Nephron progenitor cell (in vitro differentiated cells): ENCODE measurements at regions not wholly inside any gene's neighbourhood (a gene's known extent, or its start where the extent isn't known, plus 50 kb on each side); places are given as distances from the start of the nearest gene placed in this dataset.
A peak's percentile ranks its signal among the peaks of the same experiment; 100 is the strongest.

Experiments
- DNase-seq: peaks from one replicate; pipeline ENCODE4 v3.0.0; 2021
- H3K27ac Mint-ChIP-seq: 2 replicates; pipeline ENCODE4 v1.8.0; 2021; ENCODE audit warnings: mild to moderate bottlenecking, moderate library complexity, mixed read lengths
- H3K27me3 Mint-ChIP-seq: 2 replicates; pipeline ENCODE4 v1.8.0; 2021; ENCODE audit warnings: mild to moderate bottlenecking, low read depth, mixed read lengths; ENCODE audit not compliant: poor library complexity
- H3K36me3 Mint-ChIP-seq: 2 replicates; pipeline ENCODE4 v1.8.0; 2021; ENCODE audit warnings: low read depth, mixed read lengths
- H3K4me1 Mint-ChIP-seq: 2 replicates; pipeline ENCODE4 v1.8.0; 2021; ENCODE audit warnings: mixed read lengths
- H3K4me3 Mint-ChIP-seq: 2 replicates; pipeline ENCODE4 v1.8.0; 2021; ENCODE audit warnings: mild to moderate bottlenecking, moderate library complexity, mixed read lengths
- H3K9me3 Mint-ChIP-seq: 2 replicates; pipeline ENCODE4 v1.8.0; 2021; ENCODE audit warnings: mild to moderate bottlenecking, moderate library complexity, mixed read lengths
- TF ChIP-seq, protein P1 (sequence below): fragments of 200-600 bp; sonication (generic); IDR thresholded peaks from 2 replicates; pipeline ENCODE4 v1.5.0; 2021; ENCODE audit warnings: antibody characterized with exemption

DNA sequence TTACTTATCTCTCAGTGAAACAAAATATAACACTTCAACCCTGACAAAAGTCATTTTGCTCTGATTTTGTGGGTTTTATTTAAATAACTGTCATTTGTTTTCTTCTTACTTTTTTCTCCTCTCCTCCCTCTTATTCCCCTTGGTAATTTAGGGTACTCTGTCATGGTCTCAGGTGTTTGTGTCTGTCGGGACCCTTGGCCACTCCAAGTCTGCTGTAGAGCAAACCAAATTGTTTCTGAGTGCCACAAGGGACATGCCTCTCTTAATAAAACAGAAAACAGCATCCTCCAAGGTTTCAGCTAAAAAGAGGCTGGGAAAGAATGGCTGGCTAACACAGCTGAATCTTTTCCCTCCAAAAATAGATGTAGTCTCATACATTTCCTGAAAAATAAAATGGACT lies 573.1 kb upstream of the KLF12 start:
- Mint-ChIP-seq H3K4me3 (no peak overlapping the region), H3K36me3 (no peaks in the 10 kb centered on the region), H3K27me3 (no peaks in the 10 kb centered on the region), H3K9me3 (no peaks in the 10 kb centered on the region), H3K27ac (no peak overlapping the region), H3K4me1 (peaks cover 23% of the 10 kb centered on the region)
- DNase-seq, result no peak
- TF ChIP-seq, protein P1, sequence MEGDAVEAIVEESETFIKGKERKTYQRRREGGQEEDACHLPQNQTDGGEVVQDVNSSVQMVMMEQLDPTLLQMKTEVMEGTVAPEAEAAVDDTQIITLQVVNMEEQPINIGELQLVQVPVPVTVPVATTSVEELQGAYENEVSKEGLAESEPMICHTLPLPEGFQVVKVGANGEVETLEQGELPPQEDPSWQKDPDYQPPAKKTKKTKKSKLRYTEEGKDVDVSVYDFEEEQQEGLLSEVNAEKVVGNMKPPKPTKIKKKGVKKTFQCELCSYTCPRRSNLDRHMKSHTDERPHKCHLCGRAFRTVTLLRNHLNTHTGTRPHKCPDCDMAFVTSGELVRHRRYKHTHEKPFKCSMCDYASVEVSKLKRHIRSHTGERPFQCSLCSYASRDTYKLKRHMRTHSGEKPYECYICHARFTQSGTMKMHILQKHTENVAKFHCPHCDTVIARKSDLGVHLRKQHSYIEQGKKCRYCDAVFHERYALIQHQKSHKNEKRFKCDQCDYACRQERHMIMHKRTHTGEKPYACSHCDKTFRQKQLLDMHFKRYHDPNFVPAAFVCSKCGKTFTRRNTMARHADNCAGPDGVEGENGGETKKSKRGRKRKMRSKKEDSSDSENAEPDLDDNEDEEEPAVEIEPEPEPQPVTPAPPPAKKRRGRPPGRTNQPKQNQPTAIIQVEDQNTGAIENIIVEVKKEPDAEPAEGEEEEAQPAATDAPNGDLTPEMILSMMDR, result no peak

- Mint-ChIP-seq H3K27me3 (no peaks in the 10 kb centered on the region), H3K36me3 (no peaks in the 10 kb centered on the region)
Measured at GRCh38 chr13:74706801-74707200, 572.6 kb upstream of the KLF12 start.

GRCh38 chr13:74705438-74705837 lies 571.2 kb upstream of the KLF12 start:
- H3K27ac Mint-ChIP-seq, result no peak overlapping the region
- no peaks in the 10 kb centered on the region for H3K27me3 Mint-ChIP-seq
- H3K36me3 Mint-ChIP-seq, result no peaks in the 10 kb centered on the region
- DNase-seq, result no peak
- H3K4me1 Mint-ChIP-seq, result peaks cover 23% of the 10 kb centered on the region
- no peaks in the 10 kb centered on the region for H3K9me3 Mint-ChIP-seq
- no peak overlapping the region for H3K4me3 Mint-ChIP-seq
- TF ChIP-seq, protein P1, result no peak

More at GRCh38 chr13:74706801-74707200, 572.6 kb upstream of the KLF12 start:
- no peak for DNase-seq
- Mint-ChIP-seq H3K4me1 (peaks cover 23% of the 10 kb centered on the region), H3K27ac (no peak overlapping the region), H3K9me3 (no peaks in the 10 kb centered on the region), H3K4me3 (no peak overlapping the region)
- TF ChIP-seq, protein P1, result no peak

GRCh38 chr13:74703855-74704387 lies 569.7 kb upstream of the KLF12 start:
- peaks cover 2% of the 10 kb centered on the region for H3K9me3 Mint-ChIP-seq
- DNase-seq, result no peak
- H3K4me3 Mint-ChIP-seq, result no peak overlapping the region
- H3K27ac Mint-ChIP-seq, result no peak overlapping the region
- H3K27me3 Mint-ChIP-seq, result no peaks in the 10 kb centered on the region
- no peaks in the 10 kb centered on the region for H3K36me3 Mint-ChIP-seq
- H3K4me1 Mint-ChIP-seq, result peaks cover 17% of the 10 kb centered on the region
- TF ChIP-seq, protein P1, result no peak

- H3K4me3 Mint-ChIP-seq, result no peak overlapping the region
- H3K9me3 Mint-ChIP-seq, result peaks cover 4% of the 10 kb centered on the region
- no peak for DNase-seq
- no peaks in the 10 kb centered on the region for H3K36me3 Mint-ChIP-seq
- no peaks in the 10 kb centered on the region for H3K27me3 Mint-ChIP-seq
- peak overlapping the region; percentile 46 for H3K27ac Mint-ChIP-seq
- TF ChIP-seq, protein P1, result no peak
- H3K4me1 Mint-ChIP-seq, result peaks cover 31% of the 10 kb centered on the region
Measured at GRCh38 chr13:74696148-74696922, 562.1 kb upstream of the KLF12 start.
